Prostate gland (tissue), 2 donors: ENCODE measurements at regions not wholly inside any gene's neighbourhood (a gene's known extent, or its start where the extent isn't known, plus 50 kb on each side); places are given as distances from the start of the nearest gene placed in this dataset.

Source experiments
- DNase-seq: peaks from one replicate; pipeline ENCODE4 v3.0.0-alpha.2; 2019; ENCODE audit warnings: low spot score
- H3K27ac ChIP-seq, 2 donors: fragments of 200-600 bp; sonication (generic); 2 replicates each; pipeline ENCODE4 v1.5.1; 2017 to 2019
- H3K27me3 ChIP-seq: fragments of 200-600 bp; sonication (generic); replicated peaks from 2 replicates; pipeline ENCODE4 v1.5.1; 2019; ENCODE audit not compliant: insufficient read depth
- H3K36me3 ChIP-seq, 2 donors: fragments of 200-600 bp; sonication (generic); 1 replicate in 1 of 2; 2 replicates in 1 of 2; pipeline versions ENCODE4 v1.5.1 to v1.8.1; 2017 to 2019
- H3K4me1 ChIP-seq: fragments of 200-600 bp; sonication (generic); replicated peaks from 2 replicates; pipeline ENCODE4 v1.5.1; 2019
- H3K4me3 ChIP-seq, 2 donors: fragments of 200-600 bp; sonication (generic); 2 replicates each; pipeline ENCODE4 v1.5.1; 2017 to 2019
- H3K9me3 ChIP-seq: fragments of 200-600 bp; sonication (generic); 2 replicates; pipeline ENCODE4 v1.5.1; 2017
- CTCF ChIP-seq, 4 experiments: fragments of 200-600 bp in 2 of 4; fragments of 450-650 bp in 2 of 4; sonication (generic) in 2 of 4; IDR thresholded peaks; 1 replicate in 3 of 4; 2 replicates in 1 of 4; pipeline ENCODE4 v1.5.1; 2016 to 2019; ENCODE audit warnings: antibody characterized with exemption in 4 of 4, mild to moderate bottlenecking in 2 of 4, moderate library complexity in 2 of 4
- POLR2A ChIP-seq: fragments of 450-650 bp; IDR thresholded peaks from one replicate; pipeline ENCODE4 v1.6.1; 2016; ENCODE audit warnings: antibody characterized with exemption, mild to moderate bottlenecking
- POLR2AphosphoS5 ChIP-seq: sonication (generic); formaldehyde crosslinking; IDR thresholded peaks from one replicate; pipeline ENCODE4 v1.6.1; 2017; ENCODE audit warnings: antibody characterized with exemption
- WGBS: methylation state at CpG from one replicate; pipeline ENCODE4 v1.1.5; 2018; 5-methylcytosine and 5-hydroxymethylcytosine counted together
- intact Hi-C: fragments of 100-400 bp; cut with DNase I; formaldehyde crosslinking; loops from one replicate; pipeline ENCODE4 v1.14.2; 2022

- intact Hi-C loops: no loop called here
- WGBS: 53% methylated on average over 4 of the region's 4 CpGs
Observed at GRCh38 chr15:94081829-94082228, 149.5 kb upstream of the MCTP2 start.

GRCh38 chr15:94080989-94081605 lies 150.3 kb upstream of the MCTP2 start:
- intact Hi-C loops: no loop called here
- DNase-seq: no peak
- Histone ChIP-seq H3K27ac (no peak overlapping the region), H3K4me1 (no peaks in the 10 kb centered on the region), H3K36me3 (no peaks in the 10 kb centered on the region), H3K9me3 (no peaks in the 10 kb centered on the region), H3K4me3 (no peak overlapping the region), H3K27me3 (no peaks in the 10 kb centered on the region)
- TF ChIP-seq CTCF (IDR thresholded peaks at IDR 0.05) (no peak), POLR2A (no peak), POLR2AphosphoS5 (no peak)
- WGBS: 84% methylated on average over 14 of the region's 14 CpGs

More at GRCh38 chr15:94081829-94082228, 149.5 kb upstream of the MCTP2 start:
- H3K27ac ChIP-seq: no peak overlapping the region
- no peak for DNase-seq
- H3K36me3 ChIP-seq: no peaks in the 10 kb centered on the region
- H3K4me3 ChIP-seq: no peak overlapping the region
- no peaks in the 10 kb centered on the region for H3K27me3 ChIP-seq
- no peaks in the 10 kb centered on the region for H3K9me3 ChIP-seq
- no peaks in the 10 kb centered on the region for H3K4me1 ChIP-seq
- TF ChIP-seq CTCF (IDR thresholded peaks at IDR 0.05): no peak
- TF ChIP-seq POLR2AphosphoS5: no peak
- TF ChIP-seq POLR2A: no peak

- no peaks in the 10 kb centered on the region for H3K27me3 ChIP-seq
- no peak overlapping the region for H3K27ac ChIP-seq
- no peaks in the 10 kb centered on the region for H3K4me1 ChIP-seq
- no peak overlapping the region for H3K4me3 ChIP-seq
- no peak for DNase-seq
- intact Hi-C loops: no loop called here
- H3K9me3 ChIP-seq: no peaks in the 10 kb centered on the region
- TF ChIP-seq POLR2AphosphoS5: no peak
- no peak for TF ChIP-seq POLR2A
- TF ChIP-seq CTCF (IDR thresholded peaks at IDR 0.05): no peak
- no peaks in the 10 kb centered on the region for H3K36me3 ChIP-seq
- 66% methylated on average over 8 of the region's 8 CpGs for WGBS
Observed at GRCh38 chr15:94080416-94080815, 150.9 kb upstream of the MCTP2 start.

GRCh38 chr15:94079968-94080367 lies 151.4 kb upstream of the MCTP2 start:
- 96% methylated on average over 4 of the region's 4 CpGs for WGBS
- Histone ChIP-seq H3K27me3 (no peaks in the 10 kb centered on the region), H3K27ac (no peak overlapping the region), H3K4me3 (no peak overlapping the region), H3K9me3 (no peaks in the 10 kb centered on the region), H3K36me3 (no peaks in the 10 kb centered on the region), H3K4me1 (no peaks in the 10 kb centered on the region)
- intact Hi-C loops: no loop called here
- no peak for TF ChIP-seq POLR2AphosphoS5
- no peak for TF ChIP-seq CTCF (IDR thresholded peaks at IDR 0.05)
- TF ChIP-seq POLR2A: no peak
- DNase-seq: no peak

- intact Hi-C loops: no loop called here
- Histone ChIP-seq H3K9me3 (no peaks in the 10 kb centered on the region), H3K4me1 (no peaks in the 10 kb centered on the region), H3K27ac (no peak overlapping the region), H3K36me3 (no peaks in the 10 kb centered on the region), H3K27me3 (no peaks in the 10 kb centered on the region), H3K4me3 (no peak overlapping the region)
- 53% methylated on average over 4 of the region's 4 CpGs for WGBS
- TF ChIP-seq POLR2AphosphoS5 (no peak), POLR2A (no peak), CTCF (IDR thresholded peaks at IDR 0.05) (no peak)
- DNase-seq: no peak
Observed at GRCh38 chr15:94079459-94079858, 151.9 kb upstream of the MCTP2 start.
